ENCODE measurements at regions not wholly inside any gene's neighbourhood (a gene's known extent, or its start where the extent isn't known, plus 50 kb on each side); places are given as distances from the start of the nearest gene placed in this dataset.

- TF ChIP-seq CTCF (IDR thresholded peaks at IDR 0.05) (no peak), POLR2A (IDR thresholded peaks at IDR 0.05) (no peak)
These were observed 235.2 kb upstream of the ASCC3 start for GRCh38 chr6:101116337-101116736.

All from gastroesophageal sphincter (tissue), 3 donors.